LNCaP clone FGC (cell line): ENCODE measurements at regions not wholly inside any gene's neighbourhood (a gene's known extent, or its start where the extent isn't known, plus 50 kb on each side); places are given as distances from the start of the nearest gene placed in this dataset.

Experiments
- DNase-seq: peaks from one replicate; pipeline ENCODE4 v3.0.0-alpha.2; 2011; ENCODE audit warnings: low read depth
- H3K4me3 ChIP-seq: 2 replicates; pipeline ENCODE4 v1.5.1; 2011; ENCODE audit warnings: mild to moderate bottlenecking, low read depth, low read length, control low read depth
- CTCF ChIP-seq: IDR thresholded peaks from 2 replicates; pipeline ENCODE4 v1.5.1; 2012; ENCODE audit warnings: mild to moderate bottlenecking; ENCODE audit not compliant: control insufficient read depth, insufficient read depth; ENCODE audit errors: extremely low read depth

GRCh38 chrX:5431823-5432222 lies 796.8 kb downstream of the NLGN4X start:
- no peak for DNase-seq
- TF ChIP-seq CTCF = no peak
- no peak overlapping the region for H3K4me3 ChIP-seq

GRCh38 chrX:5425119-5425518 lies 803.5 kb downstream of the NLGN4X start:
- no peak for TF ChIP-seq CTCF
- DNase-seq = no peak
- H3K4me3 ChIP-seq = no peak overlapping the region

GRCh38 chrX:5417381-5417780 lies 811.3 kb downstream of the NLGN4X start:
- TF ChIP-seq CTCF = no peak
- DNase-seq = no peak

GRCh38 chrX:5415738-5416137 lies 812.9 kb downstream of the NLGN4X start:
- TF ChIP-seq CTCF = no peak
- no peak overlapping the region for H3K4me3 ChIP-seq
- DNase-seq = no peak

More at GRCh38 chrX:5417381-5417780, 811.3 kb downstream of the NLGN4X start:
- H3K4me3 ChIP-seq = no peak overlapping the region

- no peak for TF ChIP-seq CTCF
- DNase-seq = no peak
- H3K4me3 ChIP-seq = no peak overlapping the region
Measured at GRCh38 chrX:5409106-5409505, 819.6 kb downstream of the NLGN4X start.

GRCh38 chrX:5402461-5402860 lies 826.2 kb downstream of the NLGN4X start:
- DNase-seq = no peak
- no peak overlapping the region for H3K4me3 ChIP-seq
- TF ChIP-seq CTCF = no peak

GRCh38 chrX:5399403-5399802 lies 829.3 kb downstream of the NLGN4X start:
- TF ChIP-seq CTCF = no peak
- DNase-seq = no peak
- H3K4me3 ChIP-seq = no peak overlapping the region
